ENCODE measurements at regions not wholly inside any gene's neighbourhood (a gene's known extent, or its start where the extent isn't known, plus 50 kb on each side); places are given as distances from the start of the nearest gene placed in this dataset.

- Histone ChIP-seq H3K4me1 (ENCODE audit: control insufficient read depth, insufficient read depth, low read length, unreplicated experiment) (peaks cover 31% of the 10 kb centered on the region), H3K27ac (ENCODE audit: low read depth, low read length) (no peak overlapping the region), H3K36me3 (ENCODE audit: insufficient read depth, low read length) (no peaks in the 10 kb centered on the region), H3K79me2 (ENCODE audit: control insufficient read depth, insufficient read depth, low read length, unreplicated experiment) (no peaks in the 10 kb centered on the region), H3K4me3 (ENCODE audit: low read depth, low read length) (no peak overlapping the region), H3K27me3 (ENCODE audit: insufficient read depth, low read length) (no peaks in the 10 kb centered on the region), H2AFZ (ENCODE audit: low read length, unreplicated experiment) (no peak overlapping the region)
Measured at GRCh38 chr9:82334286-82334685, 345.7 kb downstream of the SPATA31D1 start.

DNA sequence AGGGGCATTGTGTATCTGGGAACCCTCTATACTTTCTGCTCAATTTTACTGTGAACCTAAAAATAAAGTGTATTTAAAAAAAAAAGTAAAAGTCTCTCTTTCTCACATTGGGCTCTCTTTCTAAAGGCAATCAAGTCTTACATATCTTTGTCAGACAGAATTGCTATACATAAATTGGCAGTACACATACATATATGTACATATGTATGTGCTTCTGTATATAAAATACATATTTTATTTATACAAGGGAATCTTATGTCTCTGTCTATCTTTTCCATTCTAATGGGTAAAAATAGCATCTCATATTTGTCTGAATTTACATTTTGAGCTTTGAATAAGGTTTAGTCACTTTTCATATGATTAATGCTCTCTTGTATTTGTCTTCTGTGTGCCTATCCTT, 348.8 kb downstream of the SPATA31D1 start:
- H3K27ac ChIP-seq (ENCODE audit: low read depth, low read length), result no peak overlapping the region
- H3K4me1 ChIP-seq (ENCODE audit: control insufficient read depth, insufficient read depth, low read length, unreplicated experiment), result peaks cover 23% of the 10 kb centered on the region
- H3K79me2 ChIP-seq (ENCODE audit: control insufficient read depth, insufficient read depth, low read length, unreplicated experiment), result no peaks in the 10 kb centered on the region
- no peaks in the 10 kb centered on the region for H3K36me3 ChIP-seq (ENCODE audit: insufficient read depth, low read length)
- no peak overlapping the region for H3K4me3 ChIP-seq (ENCODE audit: low read depth, low read length)
- no peak overlapping the region for H2AFZ ChIP-seq (ENCODE audit: low read length, unreplicated experiment)
- no peaks in the 10 kb centered on the region for H3K27me3 ChIP-seq (ENCODE audit: insufficient read depth, low read length)

- Histone ChIP-seq H3K4me3 (ENCODE audit: low read depth, low read length) (no peak overlapping the region), H3K36me3 (ENCODE audit: insufficient read depth, low read length) (no peaks in the 10 kb centered on the region), H3K27me3 (ENCODE audit: insufficient read depth, low read length) (no peaks in the 10 kb centered on the region), H2AFZ (ENCODE audit: low read length, unreplicated experiment) (no peak overlapping the region), H3K4me1 (ENCODE audit: control insufficient read depth, insufficient read depth, low read length, unreplicated experiment) (peaks cover 11% of the 10 kb centered on the region), H3K27ac (ENCODE audit: low read depth, low read length) (no peak overlapping the region), H3K79me2 (ENCODE audit: control insufficient read depth, insufficient read depth, low read length, unreplicated experiment) (no peaks in the 10 kb centered on the region)
Measured at GRCh38 chr9:82342046-82342445, 353.5 kb downstream of the SPATA31D1 start.

- H3K27me3 ChIP-seq (ENCODE audit: insufficient read depth, low read length), result no peaks in the 10 kb centered on the region
- no peaks in the 10 kb centered on the region for H3K36me3 ChIP-seq (ENCODE audit: insufficient read depth, low read length)
- no peaks in the 10 kb centered on the region for H3K4me1 ChIP-seq (ENCODE audit: control insufficient read depth, insufficient read depth, low read length, unreplicated experiment)
- no peak overlapping the region for H2AFZ ChIP-seq (ENCODE audit: low read length, unreplicated experiment)
- H3K4me3 ChIP-seq (ENCODE audit: low read depth, low read length), result no peak overlapping the region
- no peaks in the 10 kb centered on the region for H3K79me2 ChIP-seq (ENCODE audit: control insufficient read depth, insufficient read depth, low read length, unreplicated experiment)
- no peak overlapping the region for H3K27ac ChIP-seq (ENCODE audit: low read depth, low read length)
Measured at GRCh38 chr9:82346040-82346439, 357.5 kb downstream of the SPATA31D1 start.

DNA sequence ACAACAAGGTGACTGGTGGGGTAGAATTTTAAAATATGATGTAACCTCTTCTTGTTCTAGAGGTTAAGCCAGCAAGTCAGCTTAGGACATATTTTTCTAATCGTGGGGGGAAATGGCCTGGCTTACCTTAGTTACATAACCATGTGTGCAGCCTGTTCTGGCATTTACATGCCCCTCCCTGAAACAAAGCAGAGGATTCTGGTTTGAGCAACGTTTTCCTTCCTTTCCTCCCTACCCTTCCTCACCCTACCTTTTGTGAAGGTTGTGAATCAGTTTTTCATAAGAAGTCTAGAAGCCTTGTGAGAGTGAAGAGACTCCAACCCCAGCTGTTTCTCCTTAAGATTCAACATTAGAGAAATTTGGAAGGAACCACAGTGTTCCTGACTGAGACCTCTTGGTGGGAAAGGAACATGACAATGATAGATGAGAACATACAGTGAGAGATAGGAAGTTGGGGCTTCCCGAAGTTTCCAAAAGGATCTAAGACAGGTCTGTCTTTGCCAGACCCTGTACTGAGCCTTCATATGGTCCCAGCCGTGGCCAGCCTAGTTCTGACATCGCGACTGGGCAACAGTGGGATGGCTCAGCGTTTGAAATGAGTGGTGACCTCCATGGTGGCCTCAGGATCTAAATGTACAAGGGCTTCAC, 365.2 kb downstream of the SPATA31D1 start:
- H3K4me1 ChIP-seq (ENCODE audit: control insufficient read depth, insufficient read depth, low read length, unreplicated experiment), result peaks cover 17% of the 10 kb centered on the region
- H3K79me2 ChIP-seq (ENCODE audit: control insufficient read depth, insufficient read depth, low read length, unreplicated experiment), result no peaks in the 10 kb centered on the region
- no peaks in the 10 kb centered on the region for H3K27me3 ChIP-seq (ENCODE audit: insufficient read depth, low read length)
- H3K27ac ChIP-seq (ENCODE audit: low read depth, low read length), result peak overlapping the region; percentile 66
- no peaks in the 10 kb centered on the region for H3K36me3 ChIP-seq (ENCODE audit: insufficient read depth, low read length)
- no peak overlapping the region for H3K4me3 ChIP-seq (ENCODE audit: low read depth, low read length)
- H2AFZ ChIP-seq (ENCODE audit: low read length, unreplicated experiment), result no peak overlapping the region

DNA sequence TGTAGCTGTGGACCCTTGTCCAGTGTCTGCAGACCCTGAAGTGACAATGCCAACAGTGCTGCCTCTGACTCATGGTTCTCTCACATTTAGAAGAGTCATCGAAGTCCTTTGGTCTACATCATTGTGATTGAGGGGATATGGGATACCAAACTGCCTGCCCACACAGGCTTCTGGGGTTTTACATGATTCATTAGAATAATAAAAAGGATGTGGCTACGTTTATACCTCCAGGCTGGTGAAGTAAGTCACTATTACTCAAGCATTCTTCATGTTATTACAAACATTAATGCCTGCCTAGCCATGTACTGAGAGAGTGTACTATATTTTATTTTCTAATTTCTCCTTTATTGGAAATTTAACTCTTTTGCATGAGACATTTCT, 365.7 kb downstream of the SPATA31D1 start:
- Histone ChIP-seq H2AFZ (ENCODE audit: low read length, unreplicated experiment) (no peak overlapping the region), H3K4me1 (ENCODE audit: control insufficient read depth, insufficient read depth, low read length, unreplicated experiment) (peaks cover 17% of the 10 kb centered on the region), H3K27me3 (ENCODE audit: insufficient read depth, low read length) (no peaks in the 10 kb centered on the region), H3K36me3 (ENCODE audit: insufficient read depth, low read length) (no peaks in the 10 kb centered on the region), H3K79me2 (ENCODE audit: control insufficient read depth, insufficient read depth, low read length, unreplicated experiment) (no peaks in the 10 kb centered on the region), H3K27ac (ENCODE audit: low read depth, low read length) (peak overlapping the region; percentile 66), H3K4me3 (ENCODE audit: low read depth, low read length) (no peak overlapping the region)

DNA sequence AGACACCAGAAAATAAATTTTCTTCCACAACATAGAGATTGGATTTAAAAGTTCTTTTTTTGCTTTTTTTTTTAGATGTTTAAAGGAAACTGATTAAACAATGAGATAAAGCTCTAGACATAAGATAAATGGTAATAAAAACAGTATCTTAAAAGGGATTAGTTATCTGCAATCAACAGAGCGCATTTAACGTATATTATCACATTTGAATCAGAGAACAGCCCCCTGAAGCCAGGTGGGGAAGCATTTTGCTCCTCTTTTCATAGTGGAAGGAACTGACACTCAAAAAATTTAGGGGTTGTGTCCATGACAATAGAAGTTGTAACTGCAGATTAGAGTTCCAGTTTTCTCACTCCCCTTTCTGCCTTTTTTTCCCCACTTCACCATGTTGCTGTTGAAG, 367.6 kb downstream of the SPATA31D1 start:
- Histone ChIP-seq H3K4me3 (ENCODE audit: low read depth, low read length) (no peak overlapping the region), H3K27me3 (ENCODE audit: insufficient read depth, low read length) (no peaks in the 10 kb centered on the region), H3K27ac (ENCODE audit: low read depth, low read length) (no peak overlapping the region), H3K4me1 (ENCODE audit: control insufficient read depth, insufficient read depth, low read length, unreplicated experiment) (peaks cover 17% of the 10 kb centered on the region), H3K36me3 (ENCODE audit: insufficient read depth, low read length) (no peaks in the 10 kb centered on the region), H2AFZ (ENCODE audit: low read length, unreplicated experiment) (no peak overlapping the region), H3K79me2 (ENCODE audit: control insufficient read depth, insufficient read depth, low read length, unreplicated experiment) (no peaks in the 10 kb centered on the region)

DNA sequence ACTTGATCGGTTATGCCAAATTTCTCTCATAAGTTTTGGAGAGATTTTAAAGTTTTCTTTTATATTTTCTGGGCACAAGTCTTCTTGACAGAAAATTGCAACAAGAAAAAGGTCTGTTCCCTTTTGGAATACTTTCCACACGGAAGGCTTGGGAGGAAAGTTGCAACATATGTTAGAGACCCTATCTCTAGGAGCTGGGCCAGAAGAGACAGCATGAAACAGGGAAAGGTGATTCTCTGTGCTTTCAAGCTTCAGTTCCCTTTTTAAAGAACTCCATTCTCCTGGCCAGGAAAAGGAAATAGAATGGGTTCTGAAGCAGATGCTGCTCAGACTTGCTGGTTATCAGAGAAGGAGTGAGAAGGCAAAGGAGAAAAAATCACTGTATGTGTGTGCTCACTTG, 368.3 kb downstream of the SPATA31D1 start:
- no peak overlapping the region for H3K27ac ChIP-seq (ENCODE audit: low read depth, low read length)
- H2AFZ ChIP-seq (ENCODE audit: low read length, unreplicated experiment), result no peak overlapping the region
- no peaks in the 10 kb centered on the region for H3K79me2 ChIP-seq (ENCODE audit: control insufficient read depth, insufficient read depth, low read length, unreplicated experiment)
- H3K4me1 ChIP-seq (ENCODE audit: control insufficient read depth, insufficient read depth, low read length, unreplicated experiment), result peaks cover 17% of the 10 kb centered on the region
- H3K4me3 ChIP-seq (ENCODE audit: low read depth, low read length), result no peak overlapping the region
- no peaks in the 10 kb centered on the region for H3K27me3 ChIP-seq (ENCODE audit: insufficient read depth, low read length)
- H3K36me3 ChIP-seq (ENCODE audit: insufficient read depth, low read length), result no peaks in the 10 kb centered on the region

GRCh38 chr9:82363198-82363597, 374.6 kb downstream of the SPATA31D1 start:
- no peaks in the 10 kb centered on the region for H3K79me2 ChIP-seq (ENCODE audit: control insufficient read depth, insufficient read depth, low read length, unreplicated experiment)

GRCh38 chr9:82363682-82364081, 375.1 kb downstream of the SPATA31D1 start:
- no peak overlapping the region for H3K27ac ChIP-seq (ENCODE audit: low read depth, low read length)
- H3K79me2 ChIP-seq (ENCODE audit: control insufficient read depth, insufficient read depth, low read length, unreplicated experiment), result no peaks in the 10 kb centered on the region
- H2AFZ ChIP-seq (ENCODE audit: low read length, unreplicated experiment), result no peak overlapping the region
- no peaks in the 10 kb centered on the region for H3K36me3 ChIP-seq (ENCODE audit: insufficient read depth, low read length)
- H3K4me3 ChIP-seq (ENCODE audit: low read depth, low read length), result no peak overlapping the region
- no peaks in the 10 kb centered on the region for H3K27me3 ChIP-seq (ENCODE audit: insufficient read depth, low read length)
- H3K4me1 ChIP-seq (ENCODE audit: control insufficient read depth, insufficient read depth, low read length, unreplicated experiment), result no peaks in the 10 kb centered on the region

More at GRCh38 chr9:82363198-82363597, 374.6 kb downstream of the SPATA31D1 start:
- Histone ChIP-seq H3K27me3 (ENCODE audit: insufficient read depth, low read length) (no peaks in the 10 kb centered on the region), H3K36me3 (ENCODE audit: insufficient read depth, low read length) (no peaks in the 10 kb centered on the region), H2AFZ (ENCODE audit: low read length, unreplicated experiment) (no peak overlapping the region), H3K4me3 (ENCODE audit: low read depth, low read length) (no peak overlapping the region), H3K4me1 (ENCODE audit: control insufficient read depth, insufficient read depth, low read length, unreplicated experiment) (no peaks in the 10 kb centered on the region), H3K27ac (ENCODE audit: low read depth, low read length) (no peak overlapping the region)

- Histone ChIP-seq H3K79me2 (ENCODE audit: control insufficient read depth, insufficient read depth, low read length, unreplicated experiment) (no peaks in the 10 kb centered on the region), H3K4me3 (ENCODE audit: low read depth, low read length) (no peak overlapping the region), H3K27ac (ENCODE audit: low read depth, low read length) (no peak overlapping the region), H3K4me1 (ENCODE audit: control insufficient read depth, insufficient read depth, low read length, unreplicated experiment) (no peaks in the 10 kb centered on the region), H3K36me3 (ENCODE audit: insufficient read depth, low read length) (no peaks in the 10 kb centered on the region), H2AFZ (ENCODE audit: low read length, unreplicated experiment) (no peak overlapping the region), H3K27me3 (ENCODE audit: insufficient read depth, low read length) (no peaks in the 10 kb centered on the region)
Measured at GRCh38 chr9:82367016-82367415, 378.4 kb downstream of the SPATA31D1 start.

Data from ACC112 (cell line).